Immature natural killer cell (primary cell): ENCODE measurements at regions not wholly inside any gene's neighbourhood (a gene's known extent, or its start where the extent isn't known, plus 50 kb on each side); places are given as distances from the start of the nearest gene placed in this dataset.
"Not testable (repeated sequence)": the region's sequence is repeated elsewhere in the genome, so short reads cannot be mapped to it uniquely, and the experiment has no call there.

Experiments used
- DNase-seq, 3 donors: peaks; one replicate each; pipeline ENCODE4 v3.0.0; 2022; ENCODE audit warnings: mixed read lengths in 1 of 3
- H3K27ac Mint-ChIP-seq, 6 donors: one replicate each; pipeline ENCODE4 v1.8.0; 2020; ENCODE audit warnings: mixed read lengths in 6 of 6, mild to moderate bottlenecking in 5 of 6, inconsistent platforms in 4 of 6, moderate library complexity in 3 of 6
- H3K27me3 Mint-ChIP-seq, 3 donors: one replicate each; pipeline ENCODE4 v1.8.0; 2020 to 2021; ENCODE audit warnings: low read depth in 3 of 3, mild to moderate bottlenecking in 3 of 3, mixed read lengths in 3 of 3, moderate library complexity in 3 of 3, inconsistent platforms in 1 of 3
- H3K36me3 Mint-ChIP-seq, 3 donors: one replicate each; pipeline ENCODE4 v1.8.0; 2020; ENCODE audit warnings: mixed read lengths in 3 of 3, inconsistent platforms in 2 of 3, mild to moderate bottlenecking in 2 of 3
- H3K4me1 Mint-ChIP-seq, 2 donors: one replicate each; pipeline ENCODE4 v1.8.0; 2020; ENCODE audit warnings: inconsistent platforms in 2 of 2, mild to moderate bottlenecking in 2 of 2, mixed read lengths in 2 of 2, moderate library complexity in 1 of 2
- H3K4me3 Mint-ChIP-seq, 5 donors: one replicate each; pipeline ENCODE4 v1.8.0; 2020; ENCODE audit warnings: mild to moderate bottlenecking in 5 of 5, mixed read lengths in 5 of 5, inconsistent platforms in 3 of 5, moderate library complexity in 3 of 5
- H3K9me3 Mint-ChIP-seq, 6 donors: one replicate each; pipeline ENCODE4 v1.8.0; 2020; ENCODE audit warnings: mild to moderate bottlenecking in 6 of 6, mixed read lengths in 6 of 6, inconsistent platforms in 4 of 6, moderate library complexity in 3 of 6

GRCh38 chr7:10460474-10460873 lies 513.2 kb upstream of the PHF14 start:
- Mint-ChIP-seq H3K36me3 (no peaks in the 10 kb centered on the region), H3K4me3 (no peak overlapping the region), H3K27ac (no peak overlapping the region), H3K4me1 (no peaks in the 10 kb centered on the region), H3K9me3 (peaks cover 0 to 15% (median 5%) of the 10 kb centered on the region in 6 donors), H3K27me3 (peaks cover 0 to 2% (median 1%) of the 10 kb centered on the region in 3 donors)
- no peak for DNase-seq

GRCh38 chr7:10463701-10464100 lies 510.0 kb upstream of the PHF14 start:
- H3K36me3 Mint-ChIP-seq, result no peaks in the 10 kb centered on the region
- H3K9me3 Mint-ChIP-seq, result peaks cover 0 to 5% (median 0%) of the 10 kb centered on the region in 6 donors
- peaks cover 0 to 2% (median 1%) of the 10 kb centered on the region in 3 donors for H3K27me3 Mint-ChIP-seq
- H3K4me3 Mint-ChIP-seq, result no peak overlapping the region
- no peak overlapping the region for H3K27ac Mint-ChIP-seq
- H3K4me1 Mint-ChIP-seq, result no peaks in the 10 kb centered on the region
- DNase-seq, result no peak

- H3K36me3 Mint-ChIP-seq, H3K9me3 Mint-ChIP-seq, H3K27ac Mint-ChIP-seq, H3K4me1 Mint-ChIP-seq, H3K27me3 Mint-ChIP-seq, H3K4me3 Mint-ChIP-seq, DNase-seq: not testable (repeated sequence)
Measured at GRCh38 chr7:10465536-10465935, 508.1 kb upstream of the PHF14 start.

GRCh38 chr7:10468908-10469307 lies 504.8 kb upstream of the PHF14 start:
- peaks cover 0 to 2% (median 1%) of the 10 kb centered on the region in 3 donors for H3K27me3 Mint-ChIP-seq
- no peak overlapping the region for H3K27ac Mint-ChIP-seq
- no peak for DNase-seq
- H3K4me3 Mint-ChIP-seq, result no peak overlapping the region
- no peaks in the 10 kb centered on the region for H3K4me1 Mint-ChIP-seq
- H3K36me3 Mint-ChIP-seq, result no peaks in the 10 kb centered on the region
- H3K9me3 Mint-ChIP-seq, result peaks cover 0 to 2% (median 0%) of the 10 kb centered on the region in 6 donors

- H3K4me1 Mint-ChIP-seq, result no peaks in the 10 kb centered on the region
- peaks cover 0 to 2% (median 0%) of the 10 kb centered on the region in 6 donors for H3K9me3 Mint-ChIP-seq
- no peak overlapping the region for H3K27ac Mint-ChIP-seq
- H3K36me3 Mint-ChIP-seq, result no peaks in the 10 kb centered on the region
- no peak overlapping the region for H3K4me3 Mint-ChIP-seq
- no peak for DNase-seq
- peaks cover 0 to 1% (median under 1%) of the 10 kb centered on the region in 3 donors for H3K27me3 Mint-ChIP-seq
Measured at GRCh38 chr7:10469476-10469875, 504.2 kb upstream of the PHF14 start.

- Mint-ChIP-seq H3K27me3 (peaks cover 0 to 1% (median 0%) of the 10 kb centered on the region in 3 donors), H3K27ac (no peak overlapping the region), H3K9me3 (peaks cover 0 to 2% (median 0%) of the 10 kb centered on the region in 6 donors), H3K4me3 (no peak overlapping the region), H3K36me3 (no peaks in the 10 kb centered on the region), H3K4me1 (no peaks in the 10 kb centered on the region)
- no peak for DNase-seq
Measured at GRCh38 chr7:10471280-10472058, 502.2 kb upstream of the PHF14 start.

GRCh38 chr7:10472115-10472514 lies 501.6 kb upstream of the PHF14 start:
- H3K9me3 Mint-ChIP-seq, result peaks cover 0 to 2% (median 0%) of the 10 kb centered on the region in 6 donors
- peaks cover 0 to 1% (median 0%) of the 10 kb centered on the region in 3 donors for H3K27me3 Mint-ChIP-seq
- H3K36me3 Mint-ChIP-seq, result no peaks in the 10 kb centered on the region
- H3K4me3 Mint-ChIP-seq, result no peak overlapping the region
- no peak for DNase-seq
- no peak overlapping the region for H3K27ac Mint-ChIP-seq
- no peaks in the 10 kb centered on the region for H3K4me1 Mint-ChIP-seq

- no peak overlapping the region for H3K4me3 Mint-ChIP-seq
- no peak for DNase-seq
- peaks cover 0 to 2% (median 0%) of the 10 kb centered on the region in 6 donors for H3K9me3 Mint-ChIP-seq
- no peaks in the 10 kb centered on the region for H3K4me1 Mint-ChIP-seq
- H3K27me3 Mint-ChIP-seq, result peaks cover 0 to 2% (median 1%) of the 10 kb centered on the region in 3 donors
- H3K36me3 Mint-ChIP-seq, result no peaks in the 10 kb centered on the region
- H3K27ac Mint-ChIP-seq, result no peak overlapping the region
Measured at GRCh38 chr7:10473569-10473968, 500.1 kb upstream of the PHF14 start.

- no peaks in the 10 kb centered on the region for H3K4me1 Mint-ChIP-seq
- no peak for DNase-seq
- no peak overlapping the region for H3K4me3 Mint-ChIP-seq
- no peaks in the 10 kb centered on the region for H3K9me3 Mint-ChIP-seq
- H3K27ac Mint-ChIP-seq, result no peak overlapping the region
- H3K36me3 Mint-ChIP-seq, result no peaks in the 10 kb centered on the region
- H3K27me3 Mint-ChIP-seq, result peaks cover 0 to 2% (median 1%) of the 10 kb centered on the region in 3 donors
Measured at GRCh38 chr7:10474048-10474447, 499.6 kb upstream of the PHF14 start.

GRCh38 chr7:10475940-10476641 lies 497.6 kb upstream of the PHF14 start:
- H3K27ac Mint-ChIP-seq, result no peak overlapping the region
- no peaks in the 10 kb centered on the region for H3K36me3 Mint-ChIP-seq
- no peaks in the 10 kb centered on the region for H3K9me3 Mint-ChIP-seq

GRCh38 chr7:10476642-10477041 lies 497.0 kb upstream of the PHF14 start:
- Mint-ChIP-seq H3K27me3 (peaks cover 0 to 2% (median 0%) of the 10 kb centered on the region in 3 donors), H3K9me3 (no peaks in the 10 kb centered on the region), H3K4me1 (no peaks in the 10 kb centered on the region), H3K36me3 (no peaks in the 10 kb centered on the region), H3K4me3 (no peak overlapping the region), H3K27ac (no peak overlapping the region)
- no peak for DNase-seq

More at GRCh38 chr7:10475940-10476641, 497.6 kb upstream of the PHF14 start:
- H3K4me1 Mint-ChIP-seq, result no peaks in the 10 kb centered on the region
- no peak overlapping the region for H3K4me3 Mint-ChIP-seq
- peaks cover 0 to 2% (median 0%) of the 10 kb centered on the region in 3 donors for H3K27me3 Mint-ChIP-seq
- DNase-seq, result no peak

- no peak overlapping the region for H3K4me3 Mint-ChIP-seq
- H3K27me3 Mint-ChIP-seq, result peaks cover 0 to 7% (median 2%) of the 10 kb centered on the region in 3 donors
- no peaks in the 10 kb centered on the region for H3K4me1 Mint-ChIP-seq
- DNase-seq, result no peak
- H3K27ac Mint-ChIP-seq, result no peak overlapping the region
- H3K36me3 Mint-ChIP-seq, result no peaks in the 10 kb centered on the region
- peaks cover 0 to 2% (median 0%) of the 10 kb centered on the region in 6 donors for H3K9me3 Mint-ChIP-seq
Measured at GRCh38 chr7:10483671-10484070, 490.0 kb upstream of the PHF14 start.

GRCh38 chr7:10484767-10485166 lies 488.9 kb upstream of the PHF14 start:
- H3K4me1 Mint-ChIP-seq, result no peaks in the 10 kb centered on the region
- no peak overlapping the region for H3K27ac Mint-ChIP-seq
- peaks cover 0 to 7% (median 2%) of the 10 kb centered on the region in 3 donors for H3K27me3 Mint-ChIP-seq
- H3K9me3 Mint-ChIP-seq, result peaks cover 0 to 2% (median 0%) of the 10 kb centered on the region in 6 donors
- DNase-seq, result no peak
- no peaks in the 10 kb centered on the region for H3K36me3 Mint-ChIP-seq
- H3K4me3 Mint-ChIP-seq, result no peak overlapping the region

GRCh38 chr7:10501206-10501884 lies 472.3 kb upstream of the PHF14 start:
- H3K9me3 Mint-ChIP-seq, result peaks cover 14 to 47% (median 17%) of the 10 kb centered on the region in 6 donors
- DNase-seq, H3K36me3 Mint-ChIP-seq, H3K27ac Mint-ChIP-seq, H3K4me1 Mint-ChIP-seq, H3K4me3 Mint-ChIP-seq, H3K27me3 Mint-ChIP-seq: not testable (repeated sequence)
